ENCODE measurements at regions not wholly inside any gene's neighbourhood (a gene's known extent, or its start where the extent isn't known, plus 50 kb on each side); places are given as distances from the start of the nearest gene placed in this dataset.

GRCh38 chr2:21289551-21289950, 165.8 kb downstream of the TDRD15 start:
- no peak overlapping the region for H3K4me3 ChIP-seq
- no peaks in the 10 kb centered on the region for H3K4me1 ChIP-seq
- no peaks in the 10 kb centered on the region for H3K9me3 ChIP-seq
- DNase-seq (no peak), ATAC-seq (no peak), FAIRE-seq (no peak)
- no peaks in the 10 kb centered on the region for H3K27me3 ChIP-seq
- H3K27ac ChIP-seq: no peak overlapping the region
- TF ChIP-seq CTCF (IDR thresholded peaks at IDR 0.05): no peak
- H3K36me3 ChIP-seq: no peaks in the 10 kb centered on the region
- intact Hi-C loops (cut with DNase I): no loop called here
- WGBS, 2 donors: 45 to 57% methylated on average over 3 of the region's 3 CpGs

GRCh38 chr2:21289989-21290388, 166.2 kb downstream of the TDRD15 start:
- 42 to 77% methylated on average over 3 of the region's 3 CpGs for WGBS, 2 donors
- Histone ChIP-seq H3K36me3 (no peaks in the 10 kb centered on the region), H3K4me3 (no peak overlapping the region), H3K27ac (no peak overlapping the region), H3K4me1 (no peaks in the 10 kb centered on the region), H3K27me3 (no peaks in the 10 kb centered on the region), H3K9me3 (no peaks in the 10 kb centered on the region)
- FAIRE-seq (no peak), DNase-seq (no peak), ATAC-seq (peak in 1 of 4 donors; percentile 41)
- intact Hi-C loops (cut with DNase I): no loop called here
- no peak for TF ChIP-seq CTCF (IDR thresholded peaks at IDR 0.05)

DNA sequence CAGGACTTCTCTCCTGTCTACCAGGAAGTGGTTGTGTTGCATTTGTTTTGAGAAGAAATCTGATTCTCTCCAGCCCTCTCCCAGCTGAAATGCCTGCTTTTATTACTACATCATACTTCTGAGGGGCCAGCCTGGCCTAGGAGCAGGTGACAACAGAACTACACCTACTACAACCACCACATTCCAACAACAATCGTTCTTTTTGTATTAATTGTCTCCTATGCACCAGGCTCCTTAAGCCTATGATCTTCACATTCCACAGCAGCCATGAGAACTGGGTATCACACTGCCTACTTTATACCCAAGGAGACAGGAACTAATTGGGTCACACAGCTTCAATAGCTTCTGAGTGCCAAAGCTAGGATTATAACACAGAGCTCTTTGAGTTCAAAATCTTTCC, 167.7 kb downstream of the TDRD15 start:
- ATAC-seq (no peak), FAIRE-seq (no peak), DNase-seq (no peak)
- H3K4me1 ChIP-seq: no peaks in the 10 kb centered on the region
- intact Hi-C loops (cut with DNase I): no loop called here
- H3K36me3 ChIP-seq: no peaks in the 10 kb centered on the region
- no peaks in the 10 kb centered on the region for H3K27me3 ChIP-seq
- no peak overlapping the region for H3K27ac ChIP-seq
- no peak overlapping the region for H3K4me3 ChIP-seq
- WGBS, 2 donors: 48 to 50% methylated on average over 1 of the region's 1 CpG
- H3K9me3 ChIP-seq: no peaks in the 10 kb centered on the region
- no peak for TF ChIP-seq CTCF (IDR thresholded peaks at IDR 0.05)

DNA sequence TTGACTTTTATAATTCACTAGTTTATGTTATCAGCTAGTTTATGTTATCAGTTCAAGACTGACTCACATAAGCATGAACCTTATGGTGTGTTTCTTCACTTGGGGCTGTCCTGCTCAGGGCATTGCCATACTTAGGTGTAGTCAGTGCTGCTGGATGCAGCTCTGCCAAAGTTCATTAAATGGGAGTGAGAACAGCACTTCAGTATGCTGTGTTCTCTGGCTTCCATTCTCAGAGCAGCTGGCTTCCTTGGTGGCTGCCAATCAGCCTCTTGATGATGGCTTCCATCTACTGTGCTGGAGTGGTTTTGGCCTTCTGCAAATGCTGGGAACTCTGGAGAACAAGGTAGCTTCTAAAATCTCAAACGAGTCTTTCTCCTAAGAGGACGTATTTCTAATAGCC, 170.7 kb downstream of the TDRD15 start:
- no peak for FAIRE-seq
- no peak overlapping the region for H3K27ac ChIP-seq
- no peak for DNase-seq
- no peaks in the 10 kb centered on the region for H3K4me1 ChIP-seq
- TF ChIP-seq CTCF (IDR thresholded peaks at IDR 0.05): no peak
- intact Hi-C loops (cut with DNase I): no loop called here
- H3K9me3 ChIP-seq: no peaks in the 10 kb centered on the region
- ATAC-seq: no peak
- no peaks in the 10 kb centered on the region for H3K27me3 ChIP-seq
- no peaks in the 10 kb centered on the region for H3K36me3 ChIP-seq
- 60 to 72% methylated on average over 2 of the region's 2 CpGs for WGBS, 2 donors
- H3K4me3 ChIP-seq: no peak overlapping the region

DNA sequence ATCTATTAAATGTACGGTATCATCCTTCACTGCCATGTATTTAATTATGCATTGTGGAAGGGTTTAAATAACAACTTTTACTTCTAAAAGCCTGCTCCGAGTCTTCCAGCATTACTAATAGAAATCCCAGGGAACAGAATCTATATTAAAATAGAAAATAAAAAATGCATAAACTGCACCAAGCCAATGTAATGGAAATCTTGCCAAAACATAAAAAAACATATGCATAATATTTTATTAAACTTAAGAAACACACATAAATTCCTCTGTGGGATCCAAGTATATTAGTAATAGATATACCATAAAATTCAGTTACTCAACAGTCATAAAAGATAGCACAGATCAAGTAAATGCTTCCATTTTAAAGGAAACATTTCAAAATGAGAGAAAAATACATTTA, 175.6 kb downstream of the TDRD15 start:
- no peak for ATAC-seq

More for the DNA sequence above, 175.6 kb downstream of the TDRD15 start:
- H3K9me3 ChIP-seq: no peaks in the 10 kb centered on the region
- H3K27me3 ChIP-seq: no peaks in the 10 kb centered on the region
- no peak overlapping the region for H3K4me3 ChIP-seq
- intact Hi-C loops (cut with DNase I): no loop called here
- no peaks in the 10 kb centered on the region for H3K36me3 ChIP-seq
- no peaks in the 10 kb centered on the region for H3K4me1 ChIP-seq
- 47 to 59% methylated on average over 2 of the region's 2 CpGs for WGBS, 2 donors
- FAIRE-seq (no peak), DNase-seq (no peak)
- no peak overlapping the region for H3K27ac ChIP-seq
- no peak for TF ChIP-seq CTCF (IDR thresholded peaks at IDR 0.05)

Measured in pancreas (tissue), 10 donors.